ENCODE measurements at regions not wholly inside any gene's neighbourhood (a gene's known extent, or its start where the extent isn't known, plus 50 kb on each side); places are given as distances from the start of the nearest gene placed in this dataset.
A peak's percentile ranks its signal among the peaks of the same experiment; 100 is the strongest.
"Not testable (repeated sequence)": the region's sequence is repeated elsewhere in the genome, so short reads cannot be mapped to it uniquely, and the experiment has no call there.

DNA sequence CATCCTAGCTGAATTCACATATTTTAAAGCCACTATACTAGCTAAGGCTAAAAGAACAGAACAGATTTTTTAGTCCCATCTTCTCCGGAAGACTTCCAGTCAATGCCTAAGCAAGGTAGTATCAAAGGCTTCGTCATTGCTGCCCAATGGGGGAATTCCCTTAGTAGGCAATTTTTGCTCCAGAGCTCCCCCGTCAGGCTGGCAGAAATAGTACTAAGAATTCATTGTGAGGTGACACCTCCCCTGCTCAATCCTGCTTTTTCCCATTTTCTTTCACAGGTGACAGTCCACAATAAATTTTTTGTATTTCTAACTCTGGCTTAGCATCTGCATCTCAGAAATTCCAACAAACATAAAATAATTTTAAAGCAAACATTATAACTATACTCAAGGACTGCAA, 52.8 kb upstream of the SRSF6 start:
- DNase-seq = no peak

DNA sequence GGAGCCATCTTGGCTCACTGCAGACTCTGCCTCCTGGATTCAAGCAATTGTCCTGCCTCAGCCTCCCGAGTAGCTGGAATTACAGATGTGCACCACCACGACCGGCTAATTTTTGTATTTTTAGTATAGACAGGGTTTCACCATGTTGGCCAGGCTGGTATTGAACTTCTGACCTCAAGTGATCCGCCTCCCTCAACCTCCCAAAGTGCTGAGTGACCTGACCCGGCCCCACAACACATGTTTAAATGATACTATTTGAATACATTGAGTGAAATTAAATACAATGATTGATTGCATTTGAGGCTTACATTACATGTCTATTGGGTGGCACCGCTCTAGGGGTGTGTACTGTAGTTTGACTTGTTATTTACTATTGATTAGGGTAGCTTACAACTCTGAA, 56.8 kb upstream of the SRSF6 start:
- DNase-seq = not testable (repeated sequence)

DNA sequence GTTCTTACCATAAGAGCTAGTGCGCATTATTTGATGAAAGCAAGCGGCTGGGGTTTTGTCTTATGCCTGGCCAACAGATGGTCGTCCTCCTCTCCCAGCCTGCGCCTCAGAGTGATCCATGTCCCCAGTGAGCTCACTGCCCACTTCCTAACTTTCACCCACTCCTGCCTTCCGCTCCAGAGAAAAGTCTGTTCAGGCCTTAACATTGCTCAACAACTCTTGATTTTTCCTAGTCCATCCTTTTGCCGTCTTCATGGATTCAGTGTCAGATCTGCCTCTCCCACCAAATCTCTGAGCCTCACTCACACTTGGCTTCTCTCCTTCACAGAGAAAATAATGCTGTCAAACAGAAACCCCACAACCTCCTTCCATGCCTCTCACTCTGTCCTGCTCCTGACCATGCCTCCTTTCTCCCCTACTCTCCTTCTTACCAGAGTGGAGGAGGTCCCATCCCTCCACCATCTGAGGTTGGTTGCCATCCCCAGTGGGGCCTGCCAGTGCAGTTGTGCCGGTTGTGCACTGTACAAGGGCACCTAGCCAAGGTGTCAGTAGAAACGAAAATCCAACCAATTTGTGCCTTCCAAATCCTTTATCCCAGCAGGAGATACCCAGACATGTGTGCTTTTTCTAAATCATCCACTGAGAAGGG, 58.9 kb upstream of the SRSF6 start:
- DNase-seq = no peak

DNA sequence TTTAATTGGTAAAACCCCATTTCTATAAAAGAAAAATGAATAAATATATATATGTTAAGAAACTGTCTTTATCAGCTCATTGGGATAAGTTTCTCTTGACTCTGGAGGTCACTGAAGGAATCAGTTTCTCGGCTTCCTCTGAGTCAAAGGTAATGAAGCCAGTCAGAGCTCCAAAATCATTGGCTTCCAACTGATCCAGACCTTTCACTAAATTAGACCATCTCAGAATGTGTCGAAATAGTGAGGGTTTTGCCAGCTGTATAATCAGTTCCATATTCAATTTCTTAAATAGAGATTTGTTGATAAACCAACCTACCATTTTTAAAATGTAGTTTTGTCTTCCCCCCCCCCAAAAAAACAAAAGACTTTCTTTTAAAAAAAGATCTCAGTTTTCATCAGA, 60.5 kb upstream of the SRSF6 start:
- no peak for DNase-seq

DNA sequence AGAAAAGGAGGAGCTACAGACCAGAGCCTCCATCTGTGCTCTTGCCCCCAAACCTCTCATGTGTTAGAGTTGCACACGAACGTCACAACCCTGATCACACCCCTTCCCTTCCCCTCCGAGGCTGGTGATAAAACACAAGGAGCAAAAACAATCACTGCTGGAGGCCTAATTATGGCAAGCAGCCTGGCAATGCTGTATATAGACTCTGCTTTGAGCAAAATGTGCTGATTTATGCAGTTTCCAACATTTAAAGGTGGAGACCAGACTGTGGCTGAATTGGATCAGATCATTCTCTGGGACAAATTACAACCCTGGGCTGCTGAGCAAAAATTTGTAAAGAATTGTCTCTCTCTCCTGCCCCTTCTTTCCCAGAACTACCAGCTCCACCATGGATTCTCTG, 64.6 kb upstream of the SRSF6 start:
- no peak for DNase-seq

DNA sequence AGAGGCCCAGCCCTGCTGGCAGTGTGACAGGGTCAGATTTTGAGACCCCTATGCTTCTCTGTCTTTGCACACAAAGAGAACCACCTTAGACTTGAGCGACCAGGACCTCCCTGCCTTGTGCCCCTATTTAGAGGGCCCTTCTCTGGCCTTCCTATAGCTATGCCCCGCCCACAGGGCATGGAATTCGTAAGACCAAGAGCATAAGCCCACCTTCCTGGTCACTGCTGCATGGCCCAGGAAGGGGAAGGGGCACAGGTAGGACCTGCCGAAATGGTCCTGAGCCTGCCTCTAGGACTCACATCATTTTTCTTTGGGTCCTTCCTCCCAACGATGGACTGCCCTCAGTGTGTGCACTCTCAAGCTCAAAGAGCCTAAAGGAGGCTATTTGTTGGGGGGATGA, 65.1 kb upstream of the SRSF6 start:
- no peak for DNase-seq

DNA sequence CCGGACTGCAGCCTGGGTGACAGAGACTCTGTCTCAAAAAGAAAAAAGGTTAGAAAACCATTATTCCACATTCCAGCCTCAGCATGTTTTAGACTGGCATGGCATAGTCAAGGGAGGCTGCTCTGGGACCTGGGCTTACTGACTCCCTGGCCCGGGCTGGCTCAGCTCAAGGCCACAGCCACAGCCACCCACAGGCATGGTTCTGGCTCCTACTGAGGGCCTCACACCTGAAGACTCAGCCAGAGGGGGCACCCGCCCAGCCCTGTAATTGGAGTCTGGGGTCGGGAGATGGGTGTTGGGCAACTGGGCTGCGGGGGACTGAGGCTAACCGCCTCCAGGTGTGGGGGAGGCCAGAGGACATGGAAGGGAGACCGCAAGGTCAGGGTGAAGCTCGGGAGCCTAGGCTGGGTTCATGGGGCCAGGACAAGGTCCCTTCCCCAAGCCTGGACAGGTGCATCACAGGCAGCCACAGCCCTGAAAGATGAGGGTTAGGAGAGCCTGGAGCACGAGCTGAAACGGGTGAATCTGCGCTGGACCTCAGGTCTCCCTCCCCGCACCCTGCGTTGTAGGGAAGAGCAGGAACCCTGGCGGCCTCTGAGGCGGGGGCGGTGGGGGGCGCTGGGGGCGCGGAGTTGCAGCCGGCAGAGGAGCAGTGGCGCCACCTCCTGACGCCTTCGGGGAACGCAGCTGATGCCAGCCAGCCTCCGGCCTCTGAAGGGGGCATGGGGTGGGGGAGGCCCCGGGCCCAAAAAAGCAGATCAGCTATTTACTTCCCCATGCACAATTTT, 67.7 kb upstream of the SRSF6 start:
- no peak for DNase-seq

DNA sequence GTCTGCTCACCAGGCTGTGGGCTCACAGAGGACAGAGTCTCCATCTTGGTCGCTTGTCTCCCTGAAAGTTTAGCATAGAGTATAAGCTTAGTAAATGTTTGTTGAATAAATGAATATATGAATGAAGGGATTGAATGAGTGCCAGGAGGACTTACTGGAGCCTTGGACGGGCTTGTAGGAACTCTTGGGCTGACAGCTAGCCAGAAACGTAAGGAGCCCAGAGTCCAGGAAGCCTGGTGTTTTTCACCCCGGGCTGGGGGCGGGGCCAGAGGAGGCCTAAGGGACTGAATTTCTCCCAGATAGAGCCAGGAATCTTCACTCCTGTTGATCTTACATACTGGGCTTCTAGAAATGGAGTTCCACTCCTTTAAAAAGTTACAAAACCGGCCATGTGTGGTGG, 68.5 kb upstream of the SRSF6 start:
- DNase-seq = peak; percentile 10

DNA sequence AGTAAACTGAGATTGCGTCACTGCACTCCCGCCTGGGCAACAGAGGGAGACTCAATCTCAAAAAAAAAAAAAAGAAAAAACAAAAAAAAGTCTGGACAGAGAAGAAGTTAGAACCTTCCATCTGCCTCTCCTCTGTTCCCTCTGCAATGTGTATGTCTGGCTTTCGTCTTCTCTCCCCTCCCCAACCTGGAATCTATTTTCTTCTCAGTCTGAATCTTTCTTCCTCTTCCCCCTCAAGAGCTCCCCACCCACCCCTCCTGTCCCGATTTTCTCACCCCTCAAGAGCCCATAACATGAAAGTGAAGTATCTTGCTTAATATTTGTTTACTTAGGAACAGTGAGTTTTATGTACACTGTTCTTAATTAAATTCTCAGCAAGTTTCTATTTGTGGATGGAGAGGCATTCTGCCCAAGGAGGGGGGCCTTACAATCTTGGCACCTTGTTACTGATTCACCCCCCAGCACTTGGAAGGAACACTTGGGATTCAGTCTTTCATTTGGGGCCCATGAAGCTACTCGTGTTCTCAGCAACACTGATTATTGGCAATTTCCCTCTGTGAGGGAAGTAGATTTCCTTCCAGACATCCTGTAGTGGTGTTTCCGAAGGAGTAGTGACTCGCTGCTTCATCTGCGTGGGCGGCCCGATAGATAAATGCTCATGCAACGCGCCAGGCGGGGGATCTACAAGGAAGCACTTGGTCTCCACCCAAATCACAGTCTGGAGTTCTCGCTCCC, 69.3 kb upstream of the SRSF6 start:
- peak; percentile 48 for DNase-seq

DNA sequence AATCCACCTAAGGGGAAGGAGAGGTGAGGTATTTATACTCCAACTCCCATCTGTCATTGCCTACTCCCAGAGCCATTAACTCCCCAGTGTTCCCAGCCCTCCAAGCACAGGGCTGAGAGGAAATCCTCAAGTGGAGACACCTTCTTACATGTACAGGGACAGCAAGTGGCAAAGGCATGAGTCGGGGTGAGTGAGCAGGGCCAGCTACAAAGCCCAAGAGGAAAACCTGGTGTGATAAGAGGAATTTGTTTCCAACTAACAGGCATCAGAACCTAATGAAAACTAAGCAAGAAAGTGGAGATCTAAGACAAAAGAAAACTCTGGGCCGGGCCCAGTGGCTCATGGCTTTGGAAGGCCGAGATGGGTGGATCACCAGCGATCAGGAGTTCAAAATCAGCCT, 70.0 kb upstream of the SRSF6 start:
- no peak for DNase-seq

DNA sequence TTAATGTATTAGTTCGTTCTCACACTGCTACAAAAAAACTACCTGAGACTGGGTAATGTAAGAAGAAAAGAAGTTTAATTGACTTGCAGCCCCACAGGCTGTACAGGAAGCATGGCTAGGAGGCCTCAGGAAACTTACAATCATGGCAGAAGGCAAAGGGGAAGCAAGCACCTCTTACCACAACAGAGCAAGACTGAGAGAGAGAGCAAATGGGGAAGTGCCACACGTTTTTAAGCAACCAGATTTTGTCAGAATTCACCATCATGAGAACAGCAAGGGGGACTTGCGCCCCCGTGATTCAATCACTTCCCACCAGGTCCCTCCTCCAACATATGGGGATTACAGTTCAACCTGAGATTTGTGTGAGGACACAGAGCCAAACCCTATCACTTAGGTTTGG, 70.8 kb upstream of the SRSF6 start:
- no peak for DNase-seq

DNA sequence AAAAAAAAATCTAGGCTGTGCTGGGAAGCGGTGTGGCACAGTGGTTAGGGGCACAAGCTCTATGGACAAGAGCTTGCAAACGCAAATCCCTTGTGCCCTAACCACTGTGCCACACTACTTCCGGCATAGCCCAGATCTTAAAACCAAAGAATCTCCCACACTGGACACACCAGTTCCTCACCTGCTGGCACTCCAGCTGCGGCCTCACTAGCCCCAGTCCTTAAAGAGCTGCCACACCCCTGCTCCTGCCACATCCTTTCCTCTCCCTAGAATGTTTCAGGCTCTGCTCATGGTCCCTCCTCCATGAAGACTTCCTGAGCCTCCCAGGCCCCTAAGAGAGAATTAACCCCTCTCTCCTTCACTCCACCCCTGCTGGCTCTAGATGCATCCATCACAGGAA, 71.8 kb upstream of the SRSF6 start:
- no peak for DNase-seq

DNA sequence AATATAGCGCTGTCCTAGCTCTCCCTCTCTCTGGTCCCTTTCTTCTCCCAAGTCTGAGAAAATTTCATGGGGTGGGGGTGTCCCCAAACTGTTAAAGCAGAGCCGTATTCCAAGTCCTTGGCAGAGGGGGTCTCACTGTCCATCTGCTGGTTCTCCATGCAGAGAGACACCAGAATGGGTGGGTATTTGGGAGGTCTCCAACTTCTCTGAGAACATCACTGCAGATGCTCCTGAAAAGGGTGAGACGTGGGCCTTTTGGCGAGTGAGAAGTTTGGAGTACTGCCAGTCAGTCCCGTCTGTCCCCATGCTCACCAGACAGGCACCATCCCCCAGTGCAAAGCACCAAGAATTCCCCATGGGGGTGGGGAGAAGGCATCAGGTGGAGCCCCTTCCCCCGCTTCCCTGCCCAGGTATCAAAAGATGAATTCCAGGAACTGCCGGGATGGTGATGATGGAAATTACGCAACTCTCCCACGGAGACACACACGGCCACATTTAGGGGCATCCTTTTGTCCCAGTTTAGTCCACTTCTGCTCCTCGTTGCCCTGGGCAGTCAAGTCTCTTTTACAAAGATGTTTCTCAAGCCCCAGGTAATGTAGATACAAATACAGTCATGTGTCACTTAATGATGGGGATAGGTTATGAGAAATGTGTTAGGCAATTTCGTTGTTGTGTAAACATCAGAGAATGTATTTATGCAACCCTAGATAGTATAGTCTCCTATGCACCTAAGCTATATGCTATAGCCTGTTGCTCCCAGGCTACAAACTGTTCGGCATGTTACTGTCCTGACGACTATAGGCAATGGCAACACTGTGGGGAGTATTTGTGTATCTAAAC, 73.4 kb upstream of the SRSF6 start:
- DNase-seq = no peak

DNA sequence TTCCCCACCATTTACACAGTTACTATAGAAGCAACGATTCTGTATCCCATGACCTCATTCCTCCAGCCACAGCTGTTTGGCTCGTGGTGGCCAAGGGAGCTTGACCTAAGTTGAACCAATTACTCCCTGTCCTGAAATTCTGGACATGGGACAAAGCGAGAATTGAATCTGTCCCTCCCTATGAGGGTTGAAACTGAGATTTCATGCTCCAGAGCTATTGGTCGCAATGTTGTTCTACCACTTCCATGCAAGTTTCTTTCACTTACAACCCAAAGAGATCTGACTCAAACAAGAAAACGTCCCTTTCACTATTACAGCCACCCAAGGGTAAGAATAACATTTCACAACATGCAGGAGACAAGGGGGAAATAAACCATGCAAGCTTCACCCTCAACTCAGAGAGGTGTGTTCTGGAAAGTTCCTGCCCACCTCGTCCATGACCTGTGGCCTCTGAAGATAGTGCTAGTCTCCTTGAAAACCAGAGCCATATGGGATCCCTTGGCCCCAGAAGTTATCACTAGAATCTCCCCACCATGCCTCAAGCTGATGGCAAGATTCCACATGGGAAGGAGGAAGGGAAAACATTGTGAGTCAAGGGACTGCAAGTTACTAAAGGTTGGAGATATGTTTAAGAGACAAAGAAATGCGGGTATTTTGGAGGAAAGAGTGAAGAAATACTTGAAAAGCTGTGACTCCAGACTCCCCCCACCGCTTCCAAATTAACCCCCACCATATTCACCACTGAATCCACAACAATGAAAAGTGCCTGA, 74.5 kb upstream of the SRSF6 start:
- DNase-seq = peak; percentile 28

DNA sequence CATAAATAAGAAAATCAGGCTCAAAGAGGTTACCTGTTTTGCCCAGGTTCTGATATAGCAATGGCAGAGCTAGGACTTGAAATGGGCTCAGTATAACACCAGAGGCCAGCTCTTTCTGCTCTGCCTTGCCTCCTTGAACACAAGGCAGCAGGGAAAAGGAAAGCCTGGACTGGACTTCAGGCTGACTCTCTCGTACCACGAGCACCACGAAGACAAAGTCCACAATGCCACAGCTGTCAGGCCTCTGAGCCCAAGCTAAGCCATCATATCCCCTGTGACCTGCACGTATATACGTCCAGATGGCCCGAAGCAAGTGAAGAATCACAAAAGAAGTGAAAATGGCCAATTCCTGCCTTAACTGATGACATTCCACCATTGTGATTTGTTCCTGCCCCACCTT, 75.6 kb upstream of the SRSF6 start:
- DNase-seq = not testable (repeated sequence)

DNA sequence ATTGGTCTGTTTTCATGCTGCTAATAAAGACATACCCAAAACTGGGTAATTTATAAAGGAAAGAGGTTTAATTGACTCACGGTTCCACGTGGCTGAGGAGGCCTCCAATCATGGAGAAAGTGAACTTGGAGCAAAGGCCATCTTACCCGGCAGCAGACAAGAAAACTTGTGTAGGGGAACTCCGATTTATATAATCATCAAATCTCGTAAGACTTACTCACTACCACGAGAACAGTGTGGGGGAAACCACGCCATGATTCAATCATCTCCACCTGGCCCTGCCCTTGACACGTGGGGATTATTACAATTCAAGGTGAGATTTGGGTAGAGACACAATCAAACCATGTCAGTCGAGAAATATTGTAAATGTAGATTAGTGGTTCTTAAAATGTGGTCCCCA, 76.2 kb upstream of the SRSF6 start:
- DNase-seq = not testable (repeated sequence)

DNA sequence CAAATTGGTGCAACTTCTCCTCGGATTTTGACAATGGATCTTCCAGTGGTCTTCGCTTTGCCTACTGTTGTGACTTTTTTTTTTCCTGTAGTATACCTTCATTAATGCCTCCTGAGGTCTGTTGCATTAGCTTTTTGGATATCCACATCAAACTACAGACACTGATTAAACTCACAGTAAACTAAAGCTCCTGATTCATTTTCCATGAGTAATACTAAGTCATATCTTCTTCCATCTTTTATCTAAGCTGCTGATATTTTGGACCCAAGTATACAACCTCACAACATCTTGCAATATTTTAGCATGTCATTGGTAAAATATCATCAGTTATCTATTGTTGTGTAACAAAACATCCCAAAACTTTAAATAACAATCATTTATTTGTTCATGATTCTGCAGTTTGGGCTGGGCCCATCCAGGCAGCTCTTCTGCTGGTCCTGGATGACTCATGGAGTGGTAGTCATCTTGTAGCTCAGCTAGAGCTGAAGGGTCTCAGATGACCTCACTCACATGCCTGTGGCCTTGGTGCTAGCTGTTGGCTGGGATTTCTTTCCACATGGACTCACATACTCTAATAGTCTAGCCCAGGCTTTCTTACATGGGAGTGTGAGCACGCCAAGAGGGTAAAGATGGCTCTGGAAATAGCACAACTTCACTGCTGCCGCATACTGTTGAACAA, 78.3 kb upstream of the SRSF6 start:
- no peak for DNase-seq

DNA sequence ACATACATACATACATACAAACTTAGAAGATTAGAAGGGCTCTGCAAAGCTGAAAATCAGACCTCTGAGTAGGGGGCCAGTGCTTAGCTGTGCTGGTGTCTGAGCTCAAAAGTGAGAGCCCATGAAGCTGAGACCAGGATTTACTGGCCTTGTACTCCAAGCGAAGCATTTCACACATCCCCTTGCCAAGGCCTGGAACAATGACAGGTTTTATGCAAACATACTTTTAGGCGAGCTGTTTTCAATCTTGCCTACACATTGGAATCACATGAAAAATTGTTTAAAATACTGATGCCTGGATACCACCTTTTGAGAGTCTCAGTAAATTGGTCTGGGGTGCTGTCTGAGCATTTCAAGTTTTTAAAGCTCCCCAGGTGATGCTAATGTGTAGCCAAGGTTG, 80.9 kb upstream of the SRSF6 start:
- no peak for DNase-seq

DNA sequence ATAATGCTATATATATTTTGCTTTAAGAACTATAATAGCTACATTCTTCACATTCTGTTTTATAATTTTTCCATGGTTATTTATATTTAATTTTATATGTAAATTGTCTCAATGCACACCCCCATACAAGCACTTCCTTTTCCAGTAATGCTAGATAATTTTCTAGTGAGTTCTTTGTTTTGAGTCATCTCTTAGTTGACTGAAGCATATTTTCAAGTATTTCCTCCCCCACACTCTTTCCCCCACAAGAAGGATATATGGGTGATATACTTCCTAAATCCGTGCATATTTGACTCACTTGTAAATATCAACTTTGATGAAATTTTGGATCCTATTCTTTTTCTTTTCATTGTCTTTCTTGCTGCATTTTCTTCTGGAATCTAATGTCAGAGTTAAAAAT, 82.1 kb upstream of the SRSF6 start:
- DNase-seq = no peak

DNA sequence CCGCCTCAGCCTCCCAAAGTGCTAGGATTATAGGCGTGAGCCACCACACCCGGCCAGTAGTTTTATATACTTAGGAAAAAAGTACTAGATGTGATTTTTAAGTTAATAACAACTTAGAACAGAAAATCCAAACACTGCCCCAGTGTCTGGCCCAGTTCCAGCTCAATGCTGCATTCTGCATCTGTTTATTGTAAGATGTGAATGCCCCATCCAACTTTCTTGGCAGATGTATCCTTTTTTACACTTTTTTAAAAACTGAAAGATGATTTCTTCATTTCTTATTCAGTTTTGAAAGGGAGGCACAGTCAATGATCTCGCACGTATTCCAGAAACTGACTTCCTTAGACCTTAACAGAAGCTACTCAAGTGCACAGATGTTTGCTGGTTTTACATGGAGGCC, 85.6 kb upstream of the SRSF6 start:
- DNase-seq = no peak

DNA sequence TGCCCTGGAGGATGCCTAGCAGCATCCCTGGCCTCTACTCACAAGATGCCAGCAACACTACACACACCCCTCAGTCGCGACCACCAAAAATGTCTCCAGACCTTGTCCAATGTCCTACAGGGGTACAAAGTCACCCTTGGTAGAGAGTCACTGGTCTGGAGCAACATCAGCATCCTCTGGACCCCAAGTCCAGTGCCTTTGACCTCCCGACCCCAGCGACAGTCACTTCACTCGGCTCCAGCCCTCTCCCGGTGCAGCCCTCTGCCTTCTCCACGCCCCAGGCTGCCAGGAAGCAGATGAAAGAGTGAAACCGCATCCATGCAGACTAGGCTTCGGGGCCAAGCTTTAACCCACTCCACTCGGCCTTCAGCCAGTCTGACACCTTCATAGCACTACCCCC, 92.0 kb upstream of the SRSF6 start:
- DNase-seq = no peak

Data from muscle of arm (tissue), 1 donor.